Stimulated activated naive CD8-positive, alpha-beta T cell treated with anti-CD3 and anti-CD28 coated beads, Interleukin-15, amount 100 ng/mL, for 72 hours (primary cell): ENCODE measurements at regions not wholly inside any gene's neighbourhood (a gene's known extent, or its start where the extent isn't known, plus 50 kb on each side); places are given as distances from the start of the nearest gene placed in this dataset.

Experiments used
- ATAC-seq: fragments of 150-1000 bp; cut with Tn5 transposase; 2 replicates; pipeline ENCODE4 v1.10.0; 2021; ENCODE audit warnings: mild to moderate bottlenecking, moderate library complexity
- DNase-seq, 2 donors: peaks; one replicate each; pipeline ENCODE4 v3.0.0; 2021 to 2022
- H3K27ac Mint-ChIP-seq, 2 donors: one replicate each; pipeline ENCODE4 v1.8.0; 2022; ENCODE audit warnings: mild to moderate bottlenecking in 2 of 2, mixed read lengths in 2 of 2, moderate library complexity in 2 of 2
- H3K27me3 Mint-ChIP-seq: one replicate; pipeline ENCODE4 v1.8.0; 2022; ENCODE audit warnings: mixed read lengths
- H3K4me1 Mint-ChIP-seq: one replicate; pipeline ENCODE4 v1.8.0; 2022; ENCODE audit warnings: mild to moderate bottlenecking, mixed read lengths
- H3K4me3 Mint-ChIP-seq, 2 donors: one replicate each; pipeline ENCODE4 v1.8.0; 2022; ENCODE audit warnings: mild to moderate bottlenecking in 2 of 2, mixed read lengths in 2 of 2, moderate library complexity in 1 of 2
- H3K9me3 Mint-ChIP-seq, 2 donors: one replicate each; pipeline ENCODE4 v1.8.0; 2022; ENCODE audit warnings: mixed read lengths in 2 of 2

- Mint-ChIP-seq H3K27ac (no peak overlapping the region), H3K27me3 (peaks cover 43% of the 10 kb centered on the region), H3K9me3 (no peaks in the 10 kb centered on the region), H3K4me3 (no peak overlapping the region), H3K4me1 (peaks cover 16% of the 10 kb centered on the region)
- DNase-seq (peak; percentile 13 to 34), ATAC-seq (peak; percentile 53)
Measured at GRCh38 chr2:198374375-198375082, 570.1 kb downstream of the PLCL1 start.

GRCh38 chr2:198371921-198372543, 567.6 kb downstream of the PLCL1 start:
- Mint-ChIP-seq H3K27ac (no peak overlapping the region), H3K27me3 (peaks cover 38% of the 10 kb centered on the region), H3K9me3 (no peaks in the 10 kb centered on the region), H3K4me1 (peaks cover 16% of the 10 kb centered on the region), H3K4me3 (no peak overlapping the region)
- no peak for DNase-seq
- ATAC-seq = peak; percentile 69

GRCh38 chr2:198371329-198371728, 566.9 kb downstream of the PLCL1 start:
- H3K27ac Mint-ChIP-seq = no peak overlapping the region
- H3K4me3 Mint-ChIP-seq = no peak overlapping the region
- peaks cover 9% of the 10 kb centered on the region for H3K4me1 Mint-ChIP-seq
- H3K27me3 Mint-ChIP-seq = peaks cover 38% of the 10 kb centered on the region
- H3K9me3 Mint-ChIP-seq = no peaks in the 10 kb centered on the region
- ATAC-seq (no peak), DNase-seq (no peak)

- DNase-seq = no peak
- Mint-ChIP-seq H3K9me3 (no peaks in the 10 kb centered on the region), H3K27me3 (peaks cover 36% of the 10 kb centered on the region)
Measured at GRCh38 chr2:198368089-198368488, 563.7 kb downstream of the PLCL1 start.

GRCh38 chr2:198362740-198363139, 558.3 kb downstream of the PLCL1 start:
- H3K4me1 Mint-ChIP-seq = no peaks in the 10 kb centered on the region
- H3K27me3 Mint-ChIP-seq = peaks cover 43% of the 10 kb centered on the region
- DNase-seq (no peak), ATAC-seq (no peak)
- no peaks in the 10 kb centered on the region for H3K9me3 Mint-ChIP-seq
- no peak overlapping the region for H3K4me3 Mint-ChIP-seq
- H3K27ac Mint-ChIP-seq = no peak overlapping the region

More at GRCh38 chr2:198368089-198368488, 563.7 kb downstream of the PLCL1 start:
- Mint-ChIP-seq H3K27ac (no peak overlapping the region), H3K4me1 (peaks cover 9% of the 10 kb centered on the region), H3K4me3 (no peak overlapping the region)
- ATAC-seq = no peak

- no peak overlapping the region for H3K4me3 Mint-ChIP-seq
- no peak for ATAC-seq
- no peaks in the 10 kb centered on the region for H3K9me3 Mint-ChIP-seq
- no peaks in the 10 kb centered on the region for H3K4me1 Mint-ChIP-seq
- H3K27ac Mint-ChIP-seq = no peak overlapping the region
- peaks cover 41% of the 10 kb centered on the region for H3K27me3 Mint-ChIP-seq
- no peak for DNase-seq
Measured at GRCh38 chr2:198359308-198359707, 554.9 kb downstream of the PLCL1 start.

GRCh38 chr2:198356157-198356556, 551.8 kb downstream of the PLCL1 start:
- DNase-seq (no peak), ATAC-seq (no peak)
- no peak overlapping the region for H3K27ac Mint-ChIP-seq
- peaks cover 44% of the 10 kb centered on the region for H3K27me3 Mint-ChIP-seq
- H3K9me3 Mint-ChIP-seq = no peaks in the 10 kb centered on the region
- no peaks in the 10 kb centered on the region for H3K4me1 Mint-ChIP-seq
- H3K4me3 Mint-ChIP-seq = no peak overlapping the region

GRCh38 chr2:198351647-198352046, 547.3 kb downstream of the PLCL1 start:
- no peaks in the 10 kb centered on the region for H3K4me1 Mint-ChIP-seq
- no peaks in the 10 kb centered on the region for H3K9me3 Mint-ChIP-seq
- peaks cover 25% of the 10 kb centered on the region for H3K27me3 Mint-ChIP-seq
- DNase-seq = no peak
- H3K27ac Mint-ChIP-seq = no peak overlapping the region
- no peak for ATAC-seq
- H3K4me3 Mint-ChIP-seq = no peak overlapping the region

- DNase-seq (no peak), ATAC-seq (no peak)
- H3K4me1 Mint-ChIP-seq = no peaks in the 10 kb centered on the region
- no peak overlapping the region for H3K4me3 Mint-ChIP-seq
- H3K27ac Mint-ChIP-seq = no peak overlapping the region
- H3K27me3 Mint-ChIP-seq = peaks cover 27% of the 10 kb centered on the region
- no peaks in the 10 kb centered on the region for H3K9me3 Mint-ChIP-seq
Measured at GRCh38 chr2:198347946-198348345, 543.6 kb downstream of the PLCL1 start.

GRCh38 chr2:198347349-198347748, 543.0 kb downstream of the PLCL1 start:
- Mint-ChIP-seq H3K27ac (no peak overlapping the region), H3K9me3 (no peaks in the 10 kb centered on the region), H3K27me3 (peaks cover 26% of the 10 kb centered on the region), H3K4me1 (no peaks in the 10 kb centered on the region), H3K4me3 (no peak overlapping the region)
- DNase-seq (no peak), ATAC-seq (no peak)

GRCh38 chr2:198343471-198343870, 539.1 kb downstream of the PLCL1 start:
- peaks cover 26% of the 10 kb centered on the region for H3K27me3 Mint-ChIP-seq
- H3K4me1 Mint-ChIP-seq = no peaks in the 10 kb centered on the region
- peak overlapping the region in 1 of 2 donors; percentile 54 for H3K27ac Mint-ChIP-seq
- no peak for DNase-seq
- ATAC-seq = no peak
- H3K4me3 Mint-ChIP-seq = no peak overlapping the region
- no peaks in the 10 kb centered on the region for H3K9me3 Mint-ChIP-seq

GRCh38 chr2:198340846-198341245, 536.5 kb downstream of the PLCL1 start:
- Mint-ChIP-seq H3K27me3 (peaks cover 35% of the 10 kb centered on the region), H3K9me3 (no peaks in the 10 kb centered on the region), H3K4me1 (no peaks in the 10 kb centered on the region), H3K4me3 (no peak overlapping the region), H3K27ac (no peak overlapping the region)
- ATAC-seq (no peak), DNase-seq (no peak)

GRCh38 chr2:198339116-198339515, 534.7 kb downstream of the PLCL1 start:
- H3K9me3 Mint-ChIP-seq = no peaks in the 10 kb centered on the region
- ATAC-seq = no peak
- peaks cover 34% of the 10 kb centered on the region for H3K27me3 Mint-ChIP-seq
- DNase-seq = no peak
- no peak overlapping the region for H3K4me3 Mint-ChIP-seq
- no peak overlapping the region for H3K27ac Mint-ChIP-seq
- H3K4me1 Mint-ChIP-seq = no peaks in the 10 kb centered on the region

GRCh38 chr2:198337368-198337767, 533.0 kb downstream of the PLCL1 start:
- ATAC-seq (no peak), DNase-seq (no peak)
- Mint-ChIP-seq H3K27me3 (peaks cover 43% of the 10 kb centered on the region), H3K4me3 (no peak overlapping the region), H3K4me1 (no peaks in the 10 kb centered on the region), H3K9me3 (no peaks in the 10 kb centered on the region), H3K27ac (no peak overlapping the region)

- peaks cover 23% of the 10 kb centered on the region for H3K4me1 Mint-ChIP-seq
- H3K27ac Mint-ChIP-seq = no peak overlapping the region
- H3K27me3 Mint-ChIP-seq = peaks cover 37% of the 10 kb centered on the region
- no peak overlapping the region for H3K4me3 Mint-ChIP-seq
- no peaks in the 10 kb centered on the region for H3K9me3 Mint-ChIP-seq
- ATAC-seq (no peak), DNase-seq (no peak)
Measured at GRCh38 chr2:198328454-198328853, 524.1 kb downstream of the PLCL1 start.

- peaks cover 32% of the 10 kb centered on the region for H3K27me3 Mint-ChIP-seq
- H3K9me3 Mint-ChIP-seq = no peaks in the 10 kb centered on the region
- no peak overlapping the region for H3K27ac Mint-ChIP-seq
- no peak for ATAC-seq
- no peak overlapping the region for H3K4me3 Mint-ChIP-seq
- DNase-seq = no peak
- peaks cover 23% of the 10 kb centered on the region for H3K4me1 Mint-ChIP-seq
Measured at GRCh38 chr2:198327526-198327925, 523.1 kb downstream of the PLCL1 start.
